Hematopoietic multipotent progenitor cell treated with erythropoietin and hydrocortisone succinate and interleukin-3 and kit ligand, for 15 days (in vitro differentiated cells): ENCODE measurements at regions not wholly inside any gene's neighbourhood (a gene's known extent, or its start where the extent isn't known, plus 50 kb on each side); places are given as distances from the start of the nearest gene placed in this dataset.

ENCODE experiments used
- DNase-seq: peaks from one replicate; pipeline ENCODE4 v3.0.0-alpha.2; 2015; ENCODE audit warnings: low spot score

GRCh38 chr11:131121426-131122333 is 205.4 kb upstream of the SNX19 start:
- no peak for DNase-seq

DNA sequence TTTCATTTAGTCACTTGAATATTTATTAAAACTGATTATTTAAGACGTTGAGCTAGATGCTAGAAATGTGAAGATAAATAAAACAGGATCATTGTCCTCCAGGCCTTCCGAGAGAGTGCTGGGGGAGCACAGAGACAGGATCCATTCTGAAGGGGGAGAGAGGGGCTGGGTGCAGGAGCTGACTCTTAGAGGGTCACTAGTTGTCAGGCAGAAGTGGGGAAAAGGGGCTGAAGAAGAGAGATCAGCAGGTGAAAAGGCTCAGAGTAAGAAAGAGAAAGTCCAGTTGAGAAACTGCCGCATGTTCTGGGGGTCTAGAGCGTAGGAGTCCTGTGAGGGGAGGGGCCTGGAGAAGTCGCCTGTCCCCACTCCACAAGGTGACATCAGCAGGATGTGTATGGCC is 206.2 kb upstream of the SNX19 start:
- no peak for DNase-seq

- no peak for DNase-seq
Observed at GRCh38 chr11:131129474-131129873, 213.2 kb upstream of the SNX19 start.

- no peak for DNase-seq
Observed at GRCh38 chr11:131135611-131136010, 219.3 kb upstream of the SNX19 start.

DNA sequence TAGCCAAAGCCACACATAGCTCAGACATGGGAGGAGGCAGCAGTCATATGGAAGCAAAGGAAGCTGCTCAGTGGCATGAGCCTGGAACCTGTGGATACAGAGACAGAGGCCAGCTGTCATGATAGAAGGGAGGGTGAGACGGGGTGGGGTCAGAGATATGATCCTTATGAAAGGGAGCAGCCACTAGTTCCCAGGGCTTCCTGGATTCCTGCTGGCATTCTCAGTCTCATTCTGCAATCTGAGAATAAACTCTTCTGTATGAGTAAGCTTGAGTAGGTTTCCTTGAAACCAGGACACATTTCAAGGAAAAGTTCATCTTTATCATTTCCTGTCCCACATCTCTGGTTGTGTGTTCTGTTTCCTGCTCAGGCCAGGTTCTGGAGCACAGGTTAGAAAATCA is 220.2 kb upstream of the SNX19 start:
- no peak for DNase-seq

GRCh38 chr11:131137046-131137445 is 220.8 kb upstream of the SNX19 start:
- no peak for DNase-seq

DNA sequence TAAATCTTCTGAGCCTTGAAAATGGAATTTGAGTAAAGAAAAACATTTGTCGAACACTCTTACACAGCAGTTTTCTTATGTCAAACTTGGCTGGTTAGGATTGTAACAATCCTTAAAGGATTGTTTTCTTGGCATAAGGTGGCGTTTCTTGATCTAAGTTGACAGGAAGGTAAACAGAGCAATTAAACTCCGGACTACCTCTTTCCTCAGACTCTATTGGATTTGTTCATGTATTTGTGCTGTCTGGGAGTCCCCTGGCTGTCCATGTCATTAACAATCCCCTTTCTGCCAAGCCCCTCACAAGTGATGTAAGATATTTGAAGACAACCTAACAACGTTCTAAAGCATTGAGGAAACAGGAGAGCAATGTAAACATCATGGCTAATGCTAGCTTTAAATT is 222.5 kb upstream of the SNX19 start:
- no peak for DNase-seq

DNA sequence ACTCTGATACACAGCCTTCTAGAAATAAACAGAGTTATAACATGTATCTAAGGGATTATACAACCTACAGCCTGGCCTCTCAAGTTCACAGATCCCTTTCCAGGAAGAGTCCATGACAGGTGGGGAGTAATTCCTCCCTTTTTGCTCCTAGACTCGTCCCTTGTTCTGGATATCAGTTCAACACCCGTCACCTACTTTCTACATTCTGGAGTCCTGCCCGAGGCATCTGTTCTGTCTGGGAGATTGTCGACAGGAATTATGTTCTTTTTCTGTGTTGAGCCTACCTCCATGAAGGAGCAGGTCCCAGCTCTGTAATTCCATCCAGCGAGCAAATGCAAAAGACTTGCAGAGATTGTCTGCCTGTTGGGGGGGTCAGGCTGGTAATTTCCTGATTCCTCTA is 224.6 kb upstream of the NTM start:
- no peak for DNase-seq

DNA sequence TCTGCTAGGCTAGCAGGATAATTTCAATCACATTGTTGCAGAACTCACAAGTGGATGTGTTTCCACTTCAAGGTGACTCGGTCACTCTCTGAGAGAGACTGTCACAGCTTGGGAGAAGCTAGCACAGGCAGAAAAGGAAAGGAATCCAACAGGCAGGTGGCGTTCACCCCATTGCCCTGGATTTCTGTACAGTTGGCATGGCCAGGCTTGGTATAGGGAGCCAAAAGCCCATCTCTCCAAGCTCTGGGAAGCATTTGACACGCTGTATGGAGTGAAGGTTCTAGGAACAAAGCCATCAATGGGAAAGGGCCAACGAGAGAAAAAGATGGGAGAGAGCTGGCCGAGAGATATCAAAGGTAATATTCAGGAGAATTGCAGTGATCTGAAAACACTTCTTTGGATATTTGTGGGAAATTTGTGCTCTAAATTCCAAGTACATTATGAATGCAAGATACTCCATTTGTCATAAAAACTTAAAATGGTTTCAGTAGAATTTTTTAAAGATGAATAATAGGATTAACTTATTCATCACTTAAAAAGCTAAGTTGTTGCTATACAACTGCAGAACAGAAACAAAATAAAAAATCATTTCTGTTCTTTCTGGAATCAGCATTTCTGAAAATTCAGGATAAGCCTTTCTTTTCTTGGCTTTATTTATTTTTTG is 223.5 kb upstream of the NTM start:
- DNase-seq = no peak

GRCh38 chr11:131154351-131154750 is 216.1 kb upstream of the NTM start:
- DNase-seq = no peak

DNA sequence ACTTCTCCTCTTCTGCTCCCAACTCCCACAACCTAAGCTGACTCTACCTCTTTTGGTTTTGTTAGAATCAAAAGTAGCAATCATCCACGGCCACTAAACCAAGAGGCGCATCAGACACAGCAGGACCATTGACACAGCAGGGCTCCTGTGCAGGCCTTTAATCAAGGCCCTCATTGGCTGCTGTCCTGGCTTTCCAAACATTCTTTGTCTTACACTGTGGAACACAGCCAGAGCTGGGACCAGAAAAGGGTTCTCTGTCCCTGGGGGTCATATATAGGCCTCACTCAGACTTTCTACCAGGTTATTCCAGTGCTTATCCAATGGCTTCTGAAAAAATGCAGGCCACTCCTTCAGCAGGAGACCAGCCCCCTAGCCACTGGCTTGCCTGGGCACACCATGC is 212.7 kb upstream of the NTM start:
- DNase-seq = no peak

GRCh38 chr11:131160846-131161245 is 209.6 kb upstream of the NTM start:
- no peak for DNase-seq

DNA sequence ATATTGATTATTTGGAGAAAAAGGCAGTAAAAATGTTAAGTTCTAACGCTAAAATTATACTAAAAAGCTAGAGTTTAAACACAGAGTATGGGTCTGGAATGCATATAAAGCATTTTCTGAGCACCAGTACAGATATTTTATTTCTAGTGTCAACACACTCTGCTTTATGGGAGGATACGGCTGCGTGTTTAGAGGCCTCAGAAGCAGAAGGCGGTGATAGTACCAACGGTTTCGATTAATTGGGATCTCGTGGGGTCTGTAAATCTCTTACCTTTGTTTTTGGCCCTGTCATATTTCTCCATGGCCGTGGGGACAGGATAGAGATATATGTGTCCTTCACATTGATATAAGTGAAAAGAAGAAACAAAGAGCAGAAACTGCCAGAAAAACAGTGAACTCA is 206.8 kb upstream of the NTM start:
- no peak for DNase-seq

DNA sequence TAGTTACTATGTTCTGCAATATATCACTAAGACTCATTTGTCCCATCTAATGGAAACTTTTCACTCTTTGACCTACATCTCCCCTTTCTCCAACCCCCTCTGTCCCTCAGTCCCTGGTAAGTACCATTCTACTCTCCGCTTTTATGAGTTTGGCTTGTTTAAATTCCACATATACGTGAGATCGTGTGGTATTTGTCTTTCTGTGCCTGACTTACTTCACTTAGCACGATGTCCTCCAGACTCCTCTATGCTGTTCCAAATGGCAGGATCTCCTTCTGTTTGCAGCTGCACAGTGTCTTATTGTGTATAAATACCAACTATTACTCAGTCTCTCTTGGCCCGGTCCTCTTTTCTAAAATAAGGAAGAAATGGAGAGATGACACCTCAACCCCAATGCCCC is 205.4 kb upstream of the NTM start:
- DNase-seq = no peak

DNA sequence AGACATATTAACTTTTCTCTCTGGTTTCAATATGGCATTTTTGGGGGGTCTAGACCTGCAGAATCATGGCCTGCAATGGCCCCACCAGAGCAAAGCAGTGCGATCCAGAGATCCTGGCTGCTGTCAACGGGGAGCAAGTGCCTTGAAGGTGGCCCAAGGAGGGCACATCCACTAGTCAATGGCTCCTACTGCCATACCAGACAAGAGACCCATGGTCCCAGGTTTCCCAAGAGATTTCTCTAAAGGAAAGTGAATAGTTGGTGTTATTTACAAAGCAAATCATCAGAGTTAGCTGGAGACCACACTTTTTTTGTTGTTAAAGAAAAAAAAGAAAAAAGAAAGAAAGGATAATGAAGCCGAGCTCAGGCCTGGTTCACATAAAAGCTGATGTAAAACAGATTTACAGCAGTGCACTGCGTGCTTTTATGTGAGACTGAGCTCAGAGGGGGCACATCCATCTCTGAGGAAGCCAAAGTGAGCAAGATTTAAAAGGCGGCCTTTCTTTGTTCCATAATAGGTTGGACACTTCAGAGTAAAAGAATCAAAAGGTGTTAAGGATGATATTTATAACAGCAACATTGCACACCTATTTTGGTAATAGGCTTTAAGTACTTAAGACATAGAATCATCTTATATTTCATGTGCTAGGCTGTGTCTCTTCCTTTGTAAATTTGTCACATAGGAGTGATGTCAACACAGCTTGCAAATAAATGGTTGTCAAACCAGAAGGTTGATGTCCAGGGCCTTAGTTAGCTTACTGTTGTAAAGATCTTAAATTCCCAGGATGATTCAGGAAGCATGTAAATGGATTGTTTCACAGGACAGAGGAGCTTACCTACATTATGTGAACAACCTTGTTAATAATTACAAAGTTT is 201.3 kb upstream of the NTM start:
- no peak for DNase-seq

GRCh38 chr11:131172011-131172410 is 198.4 kb upstream of the NTM start:
- no peak for DNase-seq

GRCh38 chr11:131178020-131178419 is 192.4 kb upstream of the NTM start:
- DNase-seq = no peak

DNA sequence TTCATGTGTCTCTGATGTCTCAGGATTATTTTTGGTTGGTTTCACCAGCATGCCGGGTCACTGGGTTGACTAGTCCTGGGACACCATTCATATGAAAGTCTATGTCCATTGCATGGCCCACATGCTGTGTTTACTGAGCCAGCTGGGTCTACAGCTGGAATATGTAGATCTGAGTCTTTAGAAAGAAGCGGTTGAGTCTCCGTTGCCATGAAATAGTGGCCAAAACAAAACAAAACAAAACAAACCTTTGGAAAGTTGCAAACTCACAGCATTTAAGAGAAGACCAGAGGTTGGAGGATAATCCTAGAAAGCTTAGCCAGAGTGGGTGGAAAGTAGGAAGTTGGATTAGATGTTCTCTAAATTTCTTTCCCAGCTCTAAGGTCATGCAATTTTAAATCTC is 191.8 kb upstream of the NTM start:
- DNase-seq = no peak

DNA sequence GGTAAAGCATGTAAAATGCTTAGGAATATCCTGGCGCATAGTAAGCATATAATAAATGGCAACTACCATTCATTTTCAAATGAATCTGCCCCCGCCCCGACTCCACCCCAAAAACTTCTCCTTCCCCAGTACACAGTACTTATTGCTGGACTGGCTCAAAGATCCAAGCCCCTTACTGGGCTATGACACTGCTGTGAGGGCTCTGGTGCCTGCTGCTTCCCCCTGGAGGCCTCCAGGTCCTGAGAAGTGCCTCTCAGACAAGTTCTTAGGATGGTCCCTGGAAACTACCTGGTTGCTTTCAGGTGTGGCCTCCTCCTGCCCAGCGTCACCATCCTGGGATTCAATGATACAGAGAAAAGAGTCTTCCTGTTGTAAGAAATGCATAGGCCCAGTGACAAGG is 190.6 kb upstream of the NTM start:
- no peak for DNase-seq

GRCh38 chr11:131185915-131186314 is 184.5 kb upstream of the NTM start:
- no peak for DNase-seq

DNA sequence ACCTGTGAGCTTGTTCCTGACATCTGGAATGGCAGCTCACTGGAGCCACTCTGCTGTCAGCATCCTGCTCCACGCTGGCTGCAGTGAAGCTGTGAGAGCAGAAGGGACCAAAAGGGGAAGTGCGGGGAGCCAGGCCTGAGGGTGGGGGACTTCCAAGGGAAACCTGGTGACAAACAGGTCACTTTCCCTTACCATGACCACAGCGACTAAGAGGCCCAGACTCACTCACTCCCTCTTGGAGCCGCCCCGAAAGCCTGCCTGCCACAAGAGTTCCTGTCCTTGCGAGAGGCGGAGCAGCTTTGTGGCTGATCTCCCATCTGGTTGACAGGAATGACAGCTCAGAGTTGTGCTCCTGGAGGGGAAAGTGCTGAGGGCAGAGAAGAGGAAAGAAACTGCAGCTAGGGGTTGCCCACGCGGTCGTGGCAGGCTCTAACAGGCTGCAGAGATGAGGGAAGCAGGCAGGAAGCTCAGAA is 183.8 kb upstream of the NTM start:
- DNase-seq = no peak

GRCh38 chr11:131190446-131190845 is 180.0 kb upstream of the NTM start:
- DNase-seq = no peak

DNA sequence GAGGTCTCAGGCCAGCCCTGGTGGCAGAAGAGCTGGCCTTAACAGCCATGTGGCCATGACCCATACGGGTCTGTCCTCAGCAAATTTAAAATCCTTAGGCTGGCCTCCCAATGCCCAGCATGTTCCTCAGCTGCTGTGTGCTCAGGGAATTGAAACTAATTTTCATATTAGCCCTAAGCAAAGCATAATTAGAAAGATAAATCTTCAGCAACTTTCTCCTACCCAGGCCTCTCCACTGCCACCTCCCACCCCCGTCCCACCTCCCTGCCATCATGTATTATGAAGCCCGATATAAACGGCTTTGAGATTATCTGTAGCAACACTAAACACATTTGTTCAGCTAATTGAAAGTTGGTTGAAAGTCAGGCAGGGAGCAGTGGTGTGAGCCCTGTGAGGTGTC is 178.8 kb upstream of the NTM start:
- DNase-seq = no peak
